ENCODE measurements at regions not wholly inside any gene's neighbourhood (a gene's known extent, or its start where the extent isn't known, plus 50 kb on each side); places are given as distances from the start of the nearest gene placed in this dataset.
"Not testable (repeated sequence)": the region's sequence is repeated elsewhere in the genome, so short reads cannot be mapped to it uniquely, and the experiment has no call there.

GRCh38 chr6:82816243-82816642 is 249.4 kb downstream of the UBE3D start:
- DNase-seq (ENCODE audit: low spot score): not testable (repeated sequence)

GRCh38 chr6:82818727-82819126 is 246.9 kb downstream of the UBE3D start:
- DNase-seq (ENCODE audit: low spot score): no peak

- DNase-seq (ENCODE audit: low spot score): no peak
These were observed 242.3 kb downstream of the UBE3D start for GRCh38 chr6:82823361-82823760.

GRCh38 chr6:82832811-82833210 is 232.8 kb downstream of the UBE3D start:
- DNase-seq (ENCODE audit: low spot score): no peak

- no peak for DNase-seq (ENCODE audit: low spot score)
These were observed 232.2 kb downstream of the UBE3D start for GRCh38 chr6:82833481-82833880.

GRCh38 chr6:82836022-82836575 is 229.5 kb downstream of the UBE3D start:
- DNase-seq (ENCODE audit: low spot score): no peak

GRCh38 chr6:82840571-82840970 is 225.1 kb downstream of the UBE3D start:
- no peak for DNase-seq (ENCODE audit: low spot score)

GRCh38 chr6:82841309-82841708 is 224.3 kb downstream of the UBE3D start:
- no peak for DNase-seq (ENCODE audit: low spot score)
